ENCODE measurements at regions not wholly inside any gene's neighbourhood (a gene's known extent, or its start where the extent isn't known, plus 50 kb on each side); places are given as distances from the start of the nearest gene placed in this dataset.

DNA sequence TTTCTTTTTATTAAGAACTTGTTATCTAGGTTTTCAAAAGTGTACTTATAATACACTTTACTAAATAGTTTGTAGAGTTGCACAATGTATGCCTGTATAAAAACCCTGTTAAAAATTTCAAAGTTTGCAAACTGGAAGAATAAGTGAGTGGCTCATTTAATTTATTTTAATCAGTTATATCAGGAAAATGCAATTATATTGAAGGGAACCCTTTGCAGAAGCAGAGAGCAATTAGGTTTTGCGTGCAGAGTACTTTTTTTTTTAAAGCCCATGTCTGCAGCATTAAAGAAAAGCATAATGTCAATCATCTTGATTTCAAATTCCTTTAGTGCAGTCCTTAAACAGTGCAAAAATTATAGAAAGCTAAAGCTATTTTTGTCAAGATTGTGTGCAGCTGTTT is 271.3 kb upstream of the LDB2 start:
- Mint-ChIP-seq H3K4me3 (no peak overlapping the region), H3K27ac (no peak overlapping the region), H3K27me3 (peaks cover 4% of the 10 kb centered on the region)

DNA sequence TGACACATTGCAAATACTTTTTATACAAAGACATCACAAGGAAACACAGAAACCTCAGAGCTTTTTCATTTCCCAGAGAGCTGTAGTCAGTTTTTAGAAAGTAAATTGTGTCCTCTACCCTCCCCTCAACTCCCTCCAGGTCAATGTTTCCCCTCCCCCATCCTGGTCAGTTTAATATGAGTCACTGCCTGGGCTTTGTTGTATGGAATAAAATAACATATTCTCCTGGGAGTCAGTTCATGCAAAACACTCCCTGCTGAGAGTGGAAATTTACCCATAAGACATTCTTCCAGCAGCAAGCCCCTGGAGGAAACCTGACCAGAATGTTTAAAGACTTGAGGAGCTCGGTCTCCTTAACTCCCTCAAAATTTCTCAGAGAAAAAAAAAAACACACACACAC is 270.1 kb upstream of the LDB2 start:
- H3K4me1 Mint-ChIP-seq (ENCODE audit: low read depth), result no peaks in the 10 kb centered on the region
- no peak overlapping the region for H3K4me3 Mint-ChIP-seq
- H3K9me3 Mint-ChIP-seq, result peaks cover 4% of the 10 kb centered on the region
- H3K36me3 Mint-ChIP-seq (ENCODE audit: low read depth), result no peaks in the 10 kb centered on the region
- peaks cover 8% of the 10 kb centered on the region for H3K27me3 Mint-ChIP-seq
- no peak overlapping the region for H3K27ac Mint-ChIP-seq

More for the DNA sequence above, 271.3 kb upstream of the LDB2 start:
- Mint-ChIP-seq H3K36me3 (ENCODE audit: low read depth) (no peaks in the 10 kb centered on the region), H3K9me3 (no peaks in the 10 kb centered on the region), H3K4me1 (ENCODE audit: low read depth) (no peaks in the 10 kb centered on the region)

DNA sequence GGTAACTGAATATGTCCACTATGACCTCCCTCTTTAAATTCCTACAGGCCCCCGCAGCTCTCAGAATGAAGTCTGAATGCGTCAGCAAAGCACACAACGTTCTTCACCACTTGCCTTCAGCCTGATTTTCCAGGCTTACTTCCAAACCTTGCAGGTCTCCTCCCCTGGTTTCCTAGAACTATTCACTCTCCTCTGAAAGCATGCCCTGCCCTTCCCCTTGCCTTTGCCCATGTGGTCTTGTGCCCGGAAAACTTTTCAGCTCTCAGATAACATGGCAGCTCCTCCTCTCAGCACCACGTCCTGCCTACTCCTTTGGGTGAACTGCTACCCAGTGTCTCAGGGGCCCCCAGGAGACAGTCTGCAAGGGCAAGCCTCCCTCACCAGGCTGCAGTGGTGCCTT is 268.5 kb upstream of the LDB2 start:
- Mint-ChIP-seq H3K36me3 (ENCODE audit: low read depth) (no peaks in the 10 kb centered on the region), H3K27me3 (peaks cover 8% of the 10 kb centered on the region), H3K4me3 (no peak overlapping the region)

DNA sequence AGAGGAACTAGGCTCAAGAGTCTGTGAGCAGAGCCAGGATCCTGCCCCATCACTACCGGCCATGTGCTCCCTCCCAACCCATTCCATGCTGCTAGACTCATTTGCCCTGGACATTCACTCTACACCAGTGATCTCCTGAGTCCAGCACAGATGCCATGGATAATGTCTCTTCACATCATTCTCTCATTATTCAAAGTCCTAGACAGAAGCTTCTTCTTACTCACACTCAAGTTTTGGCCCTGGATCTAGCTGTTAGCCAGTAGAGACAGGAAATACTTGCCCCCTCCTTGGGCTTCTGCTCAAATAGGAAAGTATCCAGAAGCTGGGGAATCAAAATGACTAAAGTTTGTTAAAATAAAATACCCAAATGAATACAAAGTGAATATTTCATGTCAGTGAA is 266.8 kb upstream of the LDB2 start:
- peaks cover 12% of the 10 kb centered on the region for H3K27me3 Mint-ChIP-seq

More for the DNA sequence above, 268.5 kb upstream of the LDB2 start:
- no peaks in the 10 kb centered on the region for H3K4me1 Mint-ChIP-seq (ENCODE audit: low read depth)
- H3K9me3 Mint-ChIP-seq, result peaks cover 12% of the 10 kb centered on the region
- no peak overlapping the region for H3K27ac Mint-ChIP-seq

DNA sequence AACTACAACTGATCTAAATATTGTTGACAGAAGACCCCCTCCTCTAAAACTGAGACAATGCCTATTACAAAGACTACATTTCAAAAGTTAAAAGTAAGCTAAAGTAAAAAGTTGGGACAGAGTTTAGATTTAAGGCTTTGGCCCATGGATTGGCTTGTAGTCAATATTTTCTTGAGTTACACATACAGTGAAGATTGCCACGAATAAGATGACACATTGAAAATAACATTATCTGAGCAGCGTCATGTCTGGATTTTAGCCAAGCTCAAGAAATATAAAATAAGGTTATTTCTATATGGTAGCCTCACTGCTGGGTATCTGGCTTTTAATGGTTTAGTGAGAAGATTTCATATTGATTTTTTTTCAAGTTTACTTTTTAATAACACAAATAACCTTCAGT is 266.2 kb upstream of the LDB2 start:
- Mint-ChIP-seq H3K36me3 (ENCODE audit: low read depth) (no peaks in the 10 kb centered on the region), H3K4me1 (ENCODE audit: low read depth) (no peaks in the 10 kb centered on the region), H3K4me3 (no peak overlapping the region), H3K9me3 (peaks cover 17% of the 10 kb centered on the region), H3K27me3 (peaks cover 12% of the 10 kb centered on the region), H3K27ac (no peak overlapping the region)

More for the DNA sequence above, 266.8 kb upstream of the LDB2 start:
- Mint-ChIP-seq H3K27ac (no peak overlapping the region), H3K4me3 (no peak overlapping the region), H3K4me1 (ENCODE audit: low read depth) (no peaks in the 10 kb centered on the region), H3K9me3 (peaks cover 17% of the 10 kb centered on the region), H3K36me3 (ENCODE audit: low read depth) (no peaks in the 10 kb centered on the region)

DNA sequence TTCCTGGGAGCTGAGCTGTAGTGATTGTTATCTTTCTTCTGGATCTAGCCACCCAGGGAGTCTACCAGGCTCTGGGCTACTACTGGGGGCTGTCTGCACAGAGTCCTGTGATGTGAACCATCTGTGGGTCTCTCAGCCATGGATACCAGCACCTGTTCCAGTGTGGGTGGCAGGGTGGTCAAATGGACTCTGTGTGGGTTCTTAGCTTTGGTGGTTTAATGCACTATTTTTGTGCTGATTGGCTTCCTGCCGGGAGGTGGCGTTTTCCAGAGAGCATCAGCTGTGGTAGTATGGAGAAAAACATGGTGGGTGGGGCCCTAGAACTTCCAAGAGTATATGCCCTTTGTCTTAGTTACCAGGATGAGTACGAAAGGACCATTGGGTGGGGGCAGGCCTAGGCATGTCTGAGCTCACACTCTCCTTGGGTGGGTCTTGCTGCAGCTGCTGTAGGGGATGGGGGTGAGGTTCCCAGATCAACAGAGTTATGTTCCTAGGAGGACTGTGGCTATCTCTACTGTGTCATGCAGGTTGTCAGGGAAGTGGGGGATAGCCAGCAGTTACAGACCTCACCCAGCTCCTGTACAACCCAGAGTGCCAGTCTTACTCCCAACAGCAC is 264.8 kb upstream of the LDB2 start:
- Mint-ChIP-seq H3K36me3 (ENCODE audit: low read depth) (no peaks in the 10 kb centered on the region), H3K4me3 (no peak overlapping the region), H3K27ac (no peak overlapping the region), H3K27me3 (peaks cover 12% of the 10 kb centered on the region), H3K4me1 (ENCODE audit: low read depth) (no peaks in the 10 kb centered on the region), H3K9me3 (peaks cover 17% of the 10 kb centered on the region)

DNA sequence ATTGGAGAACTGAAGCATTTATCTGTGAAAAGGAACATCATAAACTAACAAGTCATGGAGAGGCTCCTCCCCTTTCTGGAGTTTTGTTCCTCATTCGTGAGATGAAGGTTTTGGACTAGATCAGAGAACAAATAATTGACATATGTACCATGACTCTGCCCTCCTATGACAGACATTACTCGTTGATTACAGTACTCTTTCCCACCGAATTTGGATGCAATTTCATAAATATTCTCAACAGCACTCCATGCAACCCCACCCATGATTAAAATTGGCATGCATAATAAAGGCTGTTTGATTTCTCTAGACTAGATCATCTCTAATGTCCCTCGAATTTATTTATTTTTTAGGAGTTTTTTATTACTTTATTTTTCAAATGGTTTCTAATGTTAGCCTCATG is 258.9 kb upstream of the LDB2 start:
- H3K27ac Mint-ChIP-seq, result no peak overlapping the region
- no peaks in the 10 kb centered on the region for H3K4me1 Mint-ChIP-seq (ENCODE audit: low read depth)
- H3K36me3 Mint-ChIP-seq (ENCODE audit: low read depth), result no peaks in the 10 kb centered on the region
- H3K27me3 Mint-ChIP-seq, result peaks cover 4% of the 10 kb centered on the region
- peaks cover 8% of the 10 kb centered on the region for H3K9me3 Mint-ChIP-seq
- no peak overlapping the region for H3K4me3 Mint-ChIP-seq

DNA sequence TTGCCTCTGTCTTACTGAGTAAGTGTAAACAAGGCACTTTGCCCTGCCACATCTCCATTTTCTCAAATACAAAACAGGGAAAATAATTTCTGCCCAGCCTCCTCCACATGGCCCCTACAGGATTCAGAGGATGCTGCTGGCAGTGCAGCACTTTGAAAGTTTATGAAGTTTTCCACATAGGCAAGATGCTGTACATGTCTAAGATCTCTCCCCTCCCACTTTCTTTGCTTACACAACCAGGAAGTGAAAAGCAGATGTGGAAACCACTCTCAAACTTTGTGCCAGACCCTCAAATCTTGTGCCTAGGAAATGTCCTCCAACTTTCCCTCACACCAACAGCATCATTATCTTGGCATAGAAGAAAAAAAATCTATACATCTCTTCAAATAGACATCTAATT is 257.0 kb upstream of the LDB2 start:
- Mint-ChIP-seq H3K27me3 (no peaks in the 10 kb centered on the region), H3K9me3 (peaks cover 1% of the 10 kb centered on the region), H3K36me3 (ENCODE audit: low read depth) (no peaks in the 10 kb centered on the region), H3K4me1 (ENCODE audit: low read depth) (no peaks in the 10 kb centered on the region), H3K27ac (no peak overlapping the region), H3K4me3 (no peak overlapping the region)

DNA sequence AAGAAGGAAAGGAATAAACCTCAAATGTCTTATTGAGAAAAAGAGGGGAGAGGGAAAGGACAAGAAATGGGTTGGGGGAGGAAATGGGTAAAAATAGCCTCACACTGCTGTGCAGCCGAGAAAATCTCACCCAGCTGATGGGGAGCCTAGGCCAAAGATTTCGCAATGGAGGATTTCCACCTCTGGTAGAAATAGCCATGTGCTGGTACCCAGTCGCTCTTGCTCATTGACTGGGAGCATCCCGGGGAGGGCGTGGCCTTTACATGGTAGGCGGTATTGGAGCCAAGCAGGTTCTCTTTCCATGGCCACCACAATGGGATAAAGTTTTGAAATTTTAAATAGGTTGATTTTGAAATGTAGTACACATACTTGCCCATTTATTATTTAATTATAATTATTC is 255.1 kb upstream of the LDB2 start:
- H3K4me1 Mint-ChIP-seq (ENCODE audit: low read depth), result no peaks in the 10 kb centered on the region
- no peaks in the 10 kb centered on the region for H3K27me3 Mint-ChIP-seq
- peaks cover 6% of the 10 kb centered on the region for H3K9me3 Mint-ChIP-seq
- no peak overlapping the region for H3K27ac Mint-ChIP-seq
- H3K36me3 Mint-ChIP-seq (ENCODE audit: low read depth), result no peaks in the 10 kb centered on the region
- no peak overlapping the region for H3K4me3 Mint-ChIP-seq

DNA sequence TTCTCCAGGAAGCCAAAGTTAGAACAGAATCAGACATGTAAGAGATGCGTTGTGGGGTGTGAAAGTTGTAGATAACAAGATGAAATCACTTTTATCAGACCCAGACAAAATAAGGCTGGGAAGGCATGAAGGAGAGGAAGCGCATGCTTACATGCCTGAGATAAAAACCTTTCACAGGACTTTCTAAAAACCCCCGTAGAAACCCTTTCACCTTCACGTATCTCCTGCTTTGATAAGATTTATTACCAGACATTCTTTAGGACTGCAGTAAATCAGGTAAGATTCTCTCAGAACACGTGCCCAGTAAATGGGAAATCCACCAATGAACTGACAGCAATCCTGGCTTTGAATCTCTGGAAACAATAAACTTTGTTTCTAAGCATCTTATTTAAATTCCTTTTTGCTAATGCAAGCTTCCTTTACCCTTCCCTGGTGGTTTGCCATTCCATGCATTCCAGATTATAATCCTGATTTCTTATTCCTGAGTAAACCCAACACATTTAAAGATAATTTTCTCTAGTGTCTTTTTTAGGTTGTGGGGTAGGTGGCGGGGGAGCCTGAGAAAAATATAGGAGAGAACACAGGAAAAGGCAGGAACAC is 254.6 kb upstream of the LDB2 start:
- H3K4me1 Mint-ChIP-seq (ENCODE audit: low read depth), result no peaks in the 10 kb centered on the region
- no peaks in the 10 kb centered on the region for H3K27me3 Mint-ChIP-seq
- no peak overlapping the region for H3K27ac Mint-ChIP-seq
- H3K4me3 Mint-ChIP-seq, result no peak overlapping the region
- H3K36me3 Mint-ChIP-seq (ENCODE audit: low read depth), result no peaks in the 10 kb centered on the region
- peaks cover 6% of the 10 kb centered on the region for H3K9me3 Mint-ChIP-seq

DNA sequence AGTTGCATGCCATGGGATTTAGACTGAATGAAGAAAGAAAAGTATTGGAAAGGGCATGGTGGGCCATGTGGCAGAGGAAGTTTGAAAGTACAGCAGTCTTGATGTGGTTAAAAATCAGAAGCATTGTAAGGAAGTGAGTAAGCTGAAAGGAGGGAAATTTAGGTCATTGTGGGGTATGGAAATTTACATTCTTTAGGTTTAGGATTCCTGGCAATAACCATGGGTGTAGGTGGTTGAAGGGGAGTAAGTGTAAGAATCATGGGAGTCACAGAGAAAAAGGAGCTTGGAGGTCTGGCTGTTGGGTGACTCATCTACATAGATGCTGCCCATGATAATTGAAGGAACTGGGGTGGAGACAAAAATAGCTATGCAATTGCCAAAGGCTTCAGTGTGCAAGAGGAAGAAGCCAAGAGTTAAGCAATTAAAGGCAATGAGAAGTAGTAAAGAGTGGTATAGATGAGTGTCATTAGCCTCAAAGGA is 243.8 kb upstream of the LDB2 start:
- Mint-ChIP-seq H3K27ac (no peak overlapping the region), H3K36me3 (ENCODE audit: low read depth) (no peaks in the 10 kb centered on the region), H3K9me3 (peaks cover 22% of the 10 kb centered on the region), H3K4me1 (ENCODE audit: low read depth) (peaks cover 5% of the 10 kb centered on the region), H3K4me3 (no peak overlapping the region), H3K27me3 (no peaks in the 10 kb centered on the region)

DNA sequence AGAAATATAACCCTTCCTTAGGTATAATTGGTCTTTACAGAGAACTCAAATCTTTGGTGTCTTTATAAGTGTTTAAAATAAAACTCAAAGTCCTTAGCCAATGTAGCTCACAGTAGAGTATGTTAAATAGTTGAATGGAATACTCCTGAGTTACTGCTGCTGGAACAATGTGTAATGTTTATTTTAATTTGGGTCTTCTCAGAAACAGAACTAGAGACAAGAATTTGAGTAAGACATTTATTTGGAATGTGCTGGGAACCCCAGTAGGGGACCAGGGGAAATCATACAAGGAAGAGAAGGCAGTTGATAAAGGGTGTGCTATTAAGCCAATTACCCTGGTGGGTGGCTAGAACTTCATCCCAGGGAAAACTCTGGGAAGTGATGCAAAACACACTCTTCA is 240.4 kb upstream of the LDB2 start:
- Mint-ChIP-seq H3K27ac (no peak overlapping the region), H3K4me1 (ENCODE audit: low read depth) (peaks cover 5% of the 10 kb centered on the region), H3K9me3 (peaks cover 25% of the 10 kb centered on the region), H3K36me3 (ENCODE audit: low read depth) (no peaks in the 10 kb centered on the region), H3K4me3 (no peak overlapping the region), H3K27me3 (peaks cover 14% of the 10 kb centered on the region)

DNA sequence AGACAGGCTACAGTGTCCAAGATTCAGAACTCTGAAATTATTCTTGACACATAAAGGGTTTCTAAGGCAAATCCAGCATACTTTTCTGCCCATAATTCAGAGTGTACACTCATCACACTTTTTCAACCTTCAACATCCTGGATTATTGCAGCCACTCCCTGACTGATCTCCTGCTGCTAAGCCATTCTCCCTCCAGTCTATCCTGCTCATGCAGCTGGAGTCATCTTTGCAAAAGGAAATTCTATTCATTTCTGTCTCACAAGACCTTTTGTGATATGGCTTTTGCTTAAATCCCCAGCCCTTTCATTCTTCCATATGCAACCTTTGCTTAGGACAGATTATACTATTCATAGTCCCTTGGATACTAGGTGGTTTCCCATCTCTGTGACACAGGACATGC is 236.1 kb upstream of the LDB2 start:
- H3K4me3 Mint-ChIP-seq, result no peak overlapping the region
- H3K27me3 Mint-ChIP-seq, result peaks cover 14% of the 10 kb centered on the region
- H3K36me3 Mint-ChIP-seq (ENCODE audit: low read depth), result no peaks in the 10 kb centered on the region
- no peaks in the 10 kb centered on the region for H3K4me1 Mint-ChIP-seq (ENCODE audit: low read depth)
- H3K9me3 Mint-ChIP-seq, result peaks cover 8% of the 10 kb centered on the region
- no peak overlapping the region for H3K27ac Mint-ChIP-seq

DNA sequence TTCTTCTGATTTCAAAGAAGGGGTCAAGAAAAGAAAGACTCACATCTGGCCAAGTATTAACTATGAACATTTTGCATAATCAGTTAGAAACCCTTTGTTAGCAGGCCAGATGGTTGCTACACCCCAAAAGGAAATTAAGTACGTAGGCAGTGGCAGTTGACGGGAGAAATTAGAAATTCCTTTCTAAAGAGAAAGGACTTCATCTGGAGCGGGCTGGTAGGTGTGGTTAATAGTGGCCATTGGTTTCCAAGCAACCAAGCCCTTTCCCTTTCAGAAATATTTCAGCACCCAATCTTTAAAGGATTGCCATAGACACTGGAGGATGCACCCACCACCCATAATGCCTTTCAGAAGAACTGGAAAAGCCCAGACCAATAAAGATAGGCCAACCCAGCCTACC is 235.7 kb upstream of the LDB2 start:
- Mint-ChIP-seq H3K4me3 (no peak overlapping the region), H3K27me3 (peaks cover 14% of the 10 kb centered on the region), H3K9me3 (peaks cover 3% of the 10 kb centered on the region), H3K36me3 (ENCODE audit: low read depth) (no peaks in the 10 kb centered on the region), H3K27ac (no peak overlapping the region), H3K4me1 (ENCODE audit: low read depth) (no peaks in the 10 kb centered on the region)

DNA sequence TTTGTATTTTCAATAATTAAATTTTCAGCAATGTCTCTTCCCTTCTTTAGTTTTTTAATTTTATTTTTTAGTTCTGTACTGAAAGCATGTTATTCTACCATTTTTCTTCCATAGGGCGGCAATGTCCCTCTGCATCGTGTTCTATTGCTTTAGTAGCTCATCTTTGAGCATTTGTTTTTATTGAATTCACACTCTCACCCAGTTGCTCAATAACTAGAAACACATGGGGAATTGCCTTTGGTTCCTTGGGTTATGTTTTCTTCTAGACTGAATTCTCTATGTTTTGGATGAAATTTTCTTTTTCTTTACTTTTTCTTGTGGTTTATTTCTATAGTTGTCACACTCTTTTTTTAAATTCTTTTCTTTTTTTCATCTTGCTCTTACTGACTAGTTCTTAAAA is 233.8 kb upstream of the LDB2 start:
- Mint-ChIP-seq H3K9me3 (peaks cover 3% of the 10 kb centered on the region), H3K4me1 (ENCODE audit: low read depth) (no peaks in the 10 kb centered on the region), H3K36me3 (ENCODE audit: low read depth) (no peaks in the 10 kb centered on the region), H3K27me3 (peaks cover 14% of the 10 kb centered on the region), H3K27ac (no peak overlapping the region), H3K4me3 (no peak overlapping the region)

DNA sequence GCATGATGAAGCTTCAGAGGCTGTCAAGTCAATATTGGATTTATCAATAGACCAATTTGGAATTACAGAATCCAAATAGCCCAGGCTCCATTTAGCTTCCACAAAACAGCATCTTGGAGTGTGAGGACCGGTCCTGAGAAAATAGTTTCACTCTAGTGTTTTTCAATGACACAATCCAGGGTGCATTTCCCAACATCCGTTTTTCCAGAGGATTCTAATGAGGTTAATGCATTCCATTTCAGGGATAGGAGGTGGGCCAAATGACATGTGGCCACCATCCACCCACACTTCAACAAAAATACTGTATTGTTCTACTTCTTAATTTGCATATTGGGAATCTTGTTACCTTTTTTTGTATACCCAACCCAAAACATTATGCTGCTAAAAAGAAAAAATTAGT is 229.8 kb upstream of the LDB2 start:
- Mint-ChIP-seq H3K9me3 (no peaks in the 10 kb centered on the region), H3K27me3 (no peaks in the 10 kb centered on the region), H3K36me3 (ENCODE audit: low read depth) (no peaks in the 10 kb centered on the region), H3K27ac (no peak overlapping the region), H3K4me3 (no peak overlapping the region), H3K4me1 (ENCODE audit: low read depth) (no peaks in the 10 kb centered on the region)
